SK-N-SH treated with all-trans-retinoic acid at 6 μM for 48 hours (cell line): ENCODE measurements at regions not wholly inside any gene's neighbourhood (a gene's known extent, or its start where the extent isn't known, plus 50 kb on each side); places are given as distances from the start of the nearest gene placed in this dataset.

ENCODE experiments used
- ARNTL ChIP-seq: fragments of 450-650 bp; formaldehyde crosslinking; IDR thresholded peaks from 2 replicates; pipeline ENCODE4 v1.5.0; 2020; ENCODE audit warnings: low read depth, mild to moderate bottlenecking, moderate library complexity, borderline replicate concordance
- BACH2 ChIP-seq: fragments of 250-450 bp; sonication (Bioruptor Pico); IDR thresholded peaks from 2 replicates; pipeline ENCODE4 v1.9.0; 2021; ENCODE audit warnings: mild to moderate bottlenecking, borderline replicate concordance
- CSDC2 ChIP-seq: fragments of 250-450 bp; sonication (Bioruptor Pico); IDR thresholded peaks from 2 replicates; pipeline ENCODE4 v1.5.0; 2020; ENCODE audit warnings: mild to moderate bottlenecking, moderate library complexity
- ISL1 ChIP-seq: fragments of 250-450 bp; sonication (Bioruptor Pico); IDR thresholded peaks from 2 replicates; pipeline ENCODE4 v2.1.2; 2022; ENCODE audit warnings: mild to moderate bottlenecking, moderate library complexity
- OSR1 ChIP-seq: fragments of 250-450 bp; sonication (Bioruptor Pico); IDR thresholded peaks from 2 replicates; pipeline ENCODE4 v1.8.0; 2022; ENCODE audit warnings: moderate library complexity, mild to moderate bottlenecking, inconsistent platforms
- RARB ChIP-seq: fragments of 250-450 bp; sonication (Bioruptor Pico); IDR thresholded peaks from 2 replicates; pipeline ENCODE4 v1.8.0; 2021; ENCODE audit warnings: mild to moderate bottlenecking, moderate library complexity
- TCF4 ChIP-seq: fragments of 250-450 bp; sonication (Bioruptor Pico); IDR thresholded peaks from 2 replicates; pipeline ENCODE4 v1.8.0; 2021; ENCODE audit warnings: mild to moderate bottlenecking, moderate library complexity, borderline replicate concordance
- TOX ChIP-seq: fragments of 250-450 bp; sonication (Bioruptor Pico); IDR thresholded peaks from 2 replicates; pipeline ENCODE4 v1.8.0; 2021; ENCODE audit warnings: mild to moderate bottlenecking, moderate library complexity, borderline replicate concordance
- ZC3H10 ChIP-seq: fragments of 250-450 bp; sonication (Bioruptor Pico); IDR thresholded peaks from 2 replicates; pipeline ENCODE4 v1.5.1; 2021; ENCODE audit warnings: mild to moderate bottlenecking, moderate library complexity
- ZFP3 ChIP-seq: fragments of 250-450 bp; sonication (Bioruptor Pico); IDR thresholded peaks from 2 replicates; pipeline ENCODE4 v1.5.0; 2020; ENCODE audit warnings: mild to moderate bottlenecking, moderate library complexity
- ZFP30 ChIP-seq: fragments of 450-650 bp; formaldehyde crosslinking; IDR thresholded peaks from 2 replicates; pipeline ENCODE4 v1.5.0; 2022; ENCODE audit warnings: mild to moderate bottlenecking, moderate library complexity
- TF ChIP-seq, protein P1 (sequence below): fragments of 250-450 bp; sonication (Bioruptor Pico); IDR thresholded peaks from 2 replicates; pipeline ENCODE4 v1.5.1; 2021; ENCODE audit warnings: mild to moderate bottlenecking, moderate library complexity
- TF ChIP-seq, protein P2 (sequence below): fragments of 250-450 bp; sonication (Bioruptor Pico); IDR thresholded peaks from 2 replicates; pipeline ENCODE4 v1.5.0; 2020; ENCODE audit warnings: mild to moderate bottlenecking, moderate library complexity

- no peak for TF ChIP-seq BACH2 (CRISPR knock-in tag)
- TF ChIP-seq ISL1, result no peak
- no peak for TF ChIP-seq ZFP30 (CRISPR knock-in tag)
- no peak for TF ChIP-seq OSR1 (CRISPR knock-in tag)
- no peak for TF ChIP-seq ZC3H10 (CRISPR knock-in tag)
- no peak for TF ChIP-seq TCF4 (CRISPR knock-in tag)
- TF ChIP-seq, protein P1, sequence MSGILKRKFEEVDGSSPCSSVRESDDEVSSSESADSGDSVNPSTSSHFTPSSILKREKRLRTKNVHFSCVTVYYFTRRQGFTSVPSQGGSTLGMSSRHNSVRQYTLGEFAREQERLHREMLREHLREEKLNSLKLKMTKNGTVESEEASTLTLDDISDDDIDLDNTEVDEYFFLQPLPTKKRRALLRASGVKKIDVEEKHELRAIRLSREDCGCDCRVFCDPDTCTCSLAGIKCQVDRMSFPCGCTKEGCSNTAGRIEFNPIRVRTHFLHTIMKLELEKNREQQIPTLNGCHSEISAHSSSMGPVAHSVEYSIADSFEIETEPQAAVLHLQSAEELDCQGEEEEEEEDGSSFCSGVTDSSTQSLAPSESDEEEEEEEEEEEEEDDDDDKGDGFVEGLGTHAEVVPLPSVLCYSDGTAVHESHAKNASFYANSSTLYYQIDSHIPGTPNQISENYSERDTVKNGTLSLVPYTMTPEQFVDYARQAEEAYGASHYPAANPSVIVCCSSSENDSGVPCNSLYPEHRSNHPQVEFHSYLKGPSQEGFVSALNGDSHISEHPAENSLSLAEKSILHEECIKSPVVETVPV (CRISPR knock-in tag), result no peak
- no peak for TF ChIP-seq CSDC2 (CRISPR knock-in tag)
- no peak for TF ChIP-seq RARB (CRISPR knock-in tag)
- no peak for TF ChIP-seq ARNTL (CRISPR knock-in tag)
- TF ChIP-seq TOX, result no peak
- TF ChIP-seq, protein P2, sequence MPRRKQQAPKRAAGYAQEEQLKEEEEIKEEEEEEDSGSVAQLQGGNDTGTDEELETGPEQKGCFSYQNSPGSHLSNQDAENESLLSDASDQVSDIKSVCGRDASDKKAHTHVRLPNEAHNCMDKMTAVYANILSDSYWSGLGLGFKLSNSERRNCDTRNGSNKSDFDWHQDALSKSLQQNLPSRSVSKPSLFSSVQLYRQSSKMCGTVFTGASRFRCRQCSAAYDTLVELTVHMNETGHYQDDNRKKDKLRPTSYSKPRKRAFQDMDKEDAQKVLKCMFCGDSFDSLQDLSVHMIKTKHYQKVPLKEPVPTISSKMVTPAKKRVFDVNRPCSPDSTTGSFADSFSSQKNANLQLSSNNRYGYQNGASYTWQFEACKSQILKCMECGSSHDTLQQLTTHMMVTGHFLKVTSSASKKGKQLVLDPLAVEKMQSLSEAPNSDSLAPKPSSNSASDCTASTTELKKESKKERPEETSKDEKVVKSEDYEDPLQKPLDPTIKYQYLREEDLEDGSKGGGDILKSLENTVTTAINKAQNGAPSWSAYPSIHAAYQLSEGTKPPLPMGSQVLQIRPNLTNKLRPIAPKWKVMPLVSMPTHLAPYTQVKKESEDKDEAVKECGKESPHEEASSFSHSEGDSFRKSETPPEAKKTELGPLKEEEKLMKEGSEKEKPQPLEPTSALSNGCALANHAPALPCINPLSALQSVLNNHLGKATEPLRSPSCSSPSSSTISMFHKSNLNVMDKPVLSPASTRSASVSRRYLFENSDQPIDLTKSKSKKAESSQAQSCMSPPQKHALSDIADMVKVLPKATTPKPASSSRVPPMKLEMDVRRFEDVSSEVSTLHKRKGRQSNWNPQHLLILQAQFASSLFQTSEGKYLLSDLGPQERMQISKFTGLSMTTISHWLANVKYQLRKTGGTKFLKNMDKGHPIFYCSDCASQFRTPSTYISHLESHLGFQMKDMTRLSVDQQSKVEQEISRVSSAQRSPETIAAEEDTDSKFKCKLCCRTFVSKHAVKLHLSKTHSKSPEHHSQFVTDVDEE, result no peak
- TF ChIP-seq ZFP3 (CRISPR knock-in tag), result no peak
Measured at GRCh38 chr9:28671000-28671399, 1097.7 kb upstream of the C9orf72 start.
